ENCODE measurements at regions not wholly inside any gene's neighbourhood (a gene's known extent, or its start where the extent isn't known, plus 50 kb on each side); places are given as distances from the start of the nearest gene placed in this dataset.
A peak's percentile ranks its signal among the peaks of the same experiment; 100 is the strongest.

GRCh38 chr2:62339413-62339812 is 143.5 kb downstream of the B3GNT2 start:
- H3K36me3 Mint-ChIP-seq (ENCODE audit: low read depth) = no peaks in the 10 kb centered on the region
- ChIA-PET CTCF (no interaction called here), POLR2A (no interaction called here)
- H3K9me3 Mint-ChIP-seq = no peaks in the 10 kb centered on the region
- no peak overlapping the region for H3K4me3 Mint-ChIP-seq
- H3K27me3 Mint-ChIP-seq = no peaks in the 10 kb centered on the region
- H3K4me1 Mint-ChIP-seq (ENCODE audit: low read depth) = peaks cover 8% of the 10 kb centered on the region
- intact Hi-C loops (cut with micrococcal nuclease) = no loop called here
- DNase-seq = no peak
- H3K27ac Mint-ChIP-seq = no peak overlapping the region
- no peak for TF ChIP-seq CTCF (IDR thresholded peaks at IDR 0.05)
- no peak for ATAC-seq

- no peaks in the 10 kb centered on the region for H3K9me3 Mint-ChIP-seq
- no peak for TF ChIP-seq CTCF (IDR thresholded peaks at IDR 0.05)
- ChIA-PET CTCF (interaction anchor here (1.5 to 1.6 kb wide), 2 partner anchors 16 to 34 kb away, joined by 3 read pairs; no protein-coding TSS in a partner anchor), POLR2A (interaction anchor here (0.9 kb wide), 1 partner anchor 10 kb away, joined by 3 read pairs; no protein-coding TSS in a partner anchor)
- H3K27ac Mint-ChIP-seq = no peak overlapping the region
- no peaks in the 10 kb centered on the region for H3K27me3 Mint-ChIP-seq
- peaks cover 8% of the 10 kb centered on the region for H3K4me1 Mint-ChIP-seq (ENCODE audit: low read depth)
- intact Hi-C loops (cut with micrococcal nuclease) = no loop called here
- ATAC-seq (no peak), DNase-seq (no peak)
- no peak overlapping the region for H3K4me3 Mint-ChIP-seq
- no peaks in the 10 kb centered on the region for H3K36me3 Mint-ChIP-seq (ENCODE audit: low read depth)
These were observed 142.2 kb downstream of the B3GNT2 start for GRCh38 chr2:62338111-62338510.

- ATAC-seq (no peak), DNase-seq (no peak)
- TF ChIP-seq CTCF (IDR thresholded peaks at IDR 0.05) = no peak
- ChIA-PET CTCF (interaction anchor here (1.5 to 1.6 kb wide), 2 partner anchors 15 to 33 kb away, joined by 3 read pairs; no protein-coding TSS in a partner anchor), POLR2A (no interaction called here)
- H3K4me1 Mint-ChIP-seq (ENCODE audit: low read depth) = peaks cover 8% of the 10 kb centered on the region
- no peak overlapping the region for H3K4me3 Mint-ChIP-seq
- no peaks in the 10 kb centered on the region for H3K27me3 Mint-ChIP-seq
- H3K27ac Mint-ChIP-seq = no peak overlapping the region
- intact Hi-C loops (cut with micrococcal nuclease) = no loop called here
- H3K36me3 Mint-ChIP-seq (ENCODE audit: low read depth) = no peaks in the 10 kb centered on the region
- no peaks in the 10 kb centered on the region for H3K9me3 Mint-ChIP-seq
These were observed 141.5 kb downstream of the B3GNT2 start for GRCh38 chr2:62337403-62337802.

GRCh38 chr2:62335612-62336011 is 139.7 kb downstream of the B3GNT2 start:
- TF ChIP-seq CTCF (IDR thresholded peaks at IDR 0.05) = no peak
- Mint-ChIP-seq H3K9me3 (no peaks in the 10 kb centered on the region), H3K4me1 (ENCODE audit: low read depth) (peaks cover 8% of the 10 kb centered on the region), H3K27ac (no peak overlapping the region), H3K36me3 (ENCODE audit: low read depth) (no peaks in the 10 kb centered on the region), H3K4me3 (no peak overlapping the region), H3K27me3 (no peaks in the 10 kb centered on the region)
- CTCF ChIA-PET = no interaction called here
- DNase-seq (no peak), ATAC-seq (no peak)
- intact Hi-C loops (cut with micrococcal nuclease) = no loop called here
- POLR2A ChIA-PET = no interaction called here

- intact Hi-C loops (cut with micrococcal nuclease) = no loop called here
These were observed 138.6 kb downstream of the B3GNT2 start for GRCh38 chr2:62334440-62335058.

More at GRCh38 chr2:62334440-62335058, 138.6 kb downstream of the B3GNT2 start:
- Mint-ChIP-seq H3K27me3 (no peaks in the 10 kb centered on the region), H3K9me3 (peaks cover 2% of the 10 kb centered on the region), H3K4me3 (no peak overlapping the region), H3K4me1 (ENCODE audit: low read depth) (peaks cover 8% of the 10 kb centered on the region), H3K36me3 (ENCODE audit: low read depth) (no peaks in the 10 kb centered on the region), H3K27ac (no peak overlapping the region)
- no peak for TF ChIP-seq CTCF (IDR thresholded peaks at IDR 0.05)
- POLR2A ChIA-PET = interaction anchor here (0.7 to 0.9 kb wide), 2 partner anchors 21 to 168 kb away, joined by 3 read pairs; no protein-coding TSS in a partner anchor
- DNase-seq (no peak), ATAC-seq (peak; percentile 62)
- CTCF ChIA-PET = no interaction called here
